GM12872 (cell line): ENCODE measurements at regions not wholly inside any gene's neighbourhood (a gene's known extent, or its start where the extent isn't known, plus 50 kb on each side); places are given as distances from the start of the nearest gene placed in this dataset.

Source experiments
- TF ChIP-seq, protein P1 (sequence below): IDR thresholded peaks from 3 replicates; pipeline ENCODE4 v1.5.1; 2011; ENCODE audit warnings: low read depth, mild to moderate bottlenecking, low read length, moderate library complexity; ENCODE audit not compliant: insufficient read depth

GRCh38 chr1:88126467-88126866 is 557.6 kb upstream of the PKN2 start:
- TF ChIP-seq, protein P1, sequence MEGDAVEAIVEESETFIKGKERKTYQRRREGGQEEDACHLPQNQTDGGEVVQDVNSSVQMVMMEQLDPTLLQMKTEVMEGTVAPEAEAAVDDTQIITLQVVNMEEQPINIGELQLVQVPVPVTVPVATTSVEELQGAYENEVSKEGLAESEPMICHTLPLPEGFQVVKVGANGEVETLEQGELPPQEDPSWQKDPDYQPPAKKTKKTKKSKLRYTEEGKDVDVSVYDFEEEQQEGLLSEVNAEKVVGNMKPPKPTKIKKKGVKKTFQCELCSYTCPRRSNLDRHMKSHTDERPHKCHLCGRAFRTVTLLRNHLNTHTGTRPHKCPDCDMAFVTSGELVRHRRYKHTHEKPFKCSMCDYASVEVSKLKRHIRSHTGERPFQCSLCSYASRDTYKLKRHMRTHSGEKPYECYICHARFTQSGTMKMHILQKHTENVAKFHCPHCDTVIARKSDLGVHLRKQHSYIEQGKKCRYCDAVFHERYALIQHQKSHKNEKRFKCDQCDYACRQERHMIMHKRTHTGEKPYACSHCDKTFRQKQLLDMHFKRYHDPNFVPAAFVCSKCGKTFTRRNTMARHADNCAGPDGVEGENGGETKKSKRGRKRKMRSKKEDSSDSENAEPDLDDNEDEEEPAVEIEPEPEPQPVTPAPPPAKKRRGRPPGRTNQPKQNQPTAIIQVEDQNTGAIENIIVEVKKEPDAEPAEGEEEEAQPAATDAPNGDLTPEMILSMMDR: no peak

GRCh38 chr1:88133991-88134390 is 550.1 kb upstream of the PKN2 start:
- TF ChIP-seq, protein P1: no peak

DNA sequence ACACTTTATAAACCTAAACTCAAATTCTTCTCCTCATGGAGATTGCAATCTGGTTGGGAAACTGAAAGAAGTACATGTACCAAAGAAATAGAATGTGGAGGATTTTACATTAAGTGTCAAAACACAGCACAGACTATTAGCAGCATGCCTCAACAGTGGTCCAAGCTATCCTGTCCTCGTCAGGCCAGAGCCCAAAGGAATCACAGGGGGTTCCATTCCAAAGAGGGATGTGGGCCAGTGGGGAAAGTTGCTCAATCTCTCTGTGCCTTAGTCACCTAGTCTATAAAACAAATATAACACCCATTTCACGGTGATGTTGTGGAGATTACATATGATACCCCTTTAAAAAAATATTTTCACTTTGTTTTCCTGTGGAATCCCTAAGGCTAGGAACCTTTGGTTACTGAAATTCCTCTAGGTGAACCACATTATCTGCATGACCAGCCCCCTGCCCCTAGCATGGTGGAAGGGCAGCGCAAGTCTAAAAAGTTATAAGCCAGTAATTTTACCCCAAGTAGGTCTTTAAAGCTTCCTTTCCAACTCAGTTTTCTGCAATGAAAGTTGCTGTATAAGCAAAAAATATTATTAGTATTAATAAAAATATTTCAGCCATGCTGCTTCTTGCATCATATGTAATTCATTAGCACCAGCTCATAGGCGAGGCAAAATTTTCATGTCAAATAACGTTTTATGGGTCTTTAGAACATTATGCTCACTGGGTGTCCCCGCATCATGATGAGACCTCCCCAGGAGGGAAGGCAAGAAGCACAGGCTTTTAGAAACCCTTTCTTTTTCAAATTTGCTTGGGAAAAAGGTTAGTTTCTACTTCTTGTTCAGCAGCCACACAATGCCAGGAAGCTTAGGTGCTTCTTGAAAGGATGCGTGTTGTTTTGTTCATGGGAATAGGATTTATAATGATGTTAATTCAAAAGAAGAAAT is 548.8 kb upstream of the PKN2 start:
- TF ChIP-seq, protein P1: no peak

DNA sequence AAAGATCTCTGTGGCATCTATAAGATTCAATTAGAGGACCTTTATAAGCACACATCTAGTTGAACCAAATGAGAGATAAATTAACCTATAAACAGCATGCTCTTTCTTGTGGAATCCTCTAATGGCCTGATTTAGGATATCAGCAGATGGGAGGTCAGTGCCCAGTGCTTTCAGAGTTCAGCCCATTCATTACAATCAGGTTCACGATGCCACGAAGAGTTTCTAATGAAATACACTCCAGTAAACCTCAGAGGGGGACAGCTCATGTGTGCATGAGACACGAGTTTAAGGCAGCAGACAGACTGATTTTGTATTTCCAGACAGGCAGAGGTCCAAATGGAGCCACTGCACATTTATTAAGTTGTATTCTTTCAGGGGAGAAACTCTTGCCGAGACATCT is 544.4 kb upstream of the PKN2 start:
- TF ChIP-seq, protein P1: no peak

DNA sequence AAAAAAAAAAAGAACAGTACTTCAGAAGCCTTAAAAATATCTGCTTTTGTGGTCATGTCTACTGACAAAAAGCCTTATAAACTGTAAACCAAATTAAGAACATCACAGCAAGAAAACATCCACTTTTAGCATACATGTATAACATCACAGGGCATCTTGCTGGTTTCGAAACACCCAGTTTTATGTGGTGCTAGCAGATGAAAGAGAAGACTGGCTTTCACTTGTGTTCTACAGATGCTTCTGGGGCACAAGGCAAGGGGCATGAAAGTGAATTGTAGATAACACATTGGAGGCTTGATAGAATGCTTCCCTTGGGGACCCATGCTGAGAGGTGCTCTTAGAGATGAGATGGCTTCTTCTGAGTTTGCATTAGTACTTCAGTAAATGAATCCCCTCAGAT is 543.7 kb upstream of the PKN2 start:
- TF ChIP-seq, protein P1: no peak

- TF ChIP-seq, protein P1: no peak
These were observed 542.5 kb upstream of the PKN2 start for GRCh38 chr1:88141499-88142074.

- TF ChIP-seq, protein P1: no peak
These were observed 538.3 kb upstream of the PKN2 start for GRCh38 chr1:88145752-88146151.
